ENCODE measurements at regions not wholly inside any gene's neighbourhood (a gene's known extent, or its start where the extent isn't known, plus 50 kb on each side); places are given as distances from the start of the nearest gene placed in this dataset.
A peak's percentile ranks its signal among the peaks of the same experiment; 100 is the strongest.
"Not testable (repeated sequence)": the region's sequence is repeated elsewhere in the genome, so short reads cannot be mapped to it uniquely, and the experiment has no call there.

GRCh38 chr14:104268295-104268694 lies 129.9 kb downstream of the KIF26A start:
- no peaks in the 10 kb centered on the region for H3K9me3 ChIP-seq
- intact Hi-C loops (cut with DNase I), result no loop called here
- H3K9ac ChIP-seq (ENCODE audit: low read depth in 2 of 2, low read length in 2 of 2), result no peak overlapping the region
- no peaks in the 10 kb centered on the region for H3K36me3 ChIP-seq
- no peaks in the 10 kb centered on the region for H3K27me3 ChIP-seq
- no peak for DNase-seq
- no peak for TF ChIP-seq CTCF (IDR thresholded peaks at IDR 0.05)
- no peak overlapping the region for H3K4me3 ChIP-seq
- no peak overlapping the region for H3K27ac ChIP-seq
- no peaks in the 10 kb centered on the region for H3K4me1 ChIP-seq

- intact Hi-C loops (cut with DNase I), result no loop called here
- Histone ChIP-seq H3K4me3 (no peak overlapping the region), H3K4me1 (no peaks in the 10 kb centered on the region), H3K9ac (ENCODE audit: low read depth in 2 of 2, low read length in 2 of 2) (no peak overlapping the region), H3K36me3 (no peaks in the 10 kb centered on the region), H3K9me3 (no peaks in the 10 kb centered on the region), H3K27ac (no peak overlapping the region), H3K27me3 (no peaks in the 10 kb centered on the region)
- peak; percentile 16 for DNase-seq
- no peak for TF ChIP-seq CTCF (IDR thresholded peaks at IDR 0.05)
Observed at GRCh38 chr14:104268725-104269436, 130.5 kb downstream of the KIF26A start.

- DNase-seq, result peak; percentile 15
- H3K27me3 ChIP-seq; intact Hi-C loops (cut with DNase I); H3K4me3 ChIP-seq; H3K9ac ChIP-seq (ENCODE audit: low read depth in 2 of 2, low read length in 2 of 2); H3K36me3 ChIP-seq; H3K4me1 ChIP-seq; H3K9me3 ChIP-seq; H3K27ac ChIP-seq: not testable (repeated sequence)
Observed at GRCh38 chr14:104269511-104270241, 131.3 kb downstream of the KIF26A start.

- H3K9ac ChIP-seq (ENCODE audit: low read depth in 2 of 2, low read length in 2 of 2), result no peak overlapping the region
- no peak for TF ChIP-seq CTCF (IDR thresholded peaks at IDR 0.05)
- H3K27ac ChIP-seq, result no peak overlapping the region
- no peaks in the 10 kb centered on the region for H3K4me1 ChIP-seq
- H3K36me3 ChIP-seq, result no peaks in the 10 kb centered on the region
- no peaks in the 10 kb centered on the region for H3K9me3 ChIP-seq
- intact Hi-C loops (cut with DNase I), result no loop called here
- H3K27me3 ChIP-seq, result no peaks in the 10 kb centered on the region
- no peak overlapping the region for H3K4me3 ChIP-seq
- no peak for DNase-seq
Observed at GRCh38 chr14:104271391-104271790, 133.0 kb downstream of the KIF26A start.

- peak; percentile 16 for DNase-seq
Observed at GRCh38 chr14:104274806-104275205, 136.4 kb downstream of the KIF26A start.

More at GRCh38 chr14:104274806-104275205, 136.4 kb downstream of the KIF26A start:
- intact Hi-C loops (cut with DNase I), result no loop called here
- Histone ChIP-seq H3K4me1 (no peaks in the 10 kb centered on the region), H3K9ac (ENCODE audit: low read depth in 2 of 2, low read length in 2 of 2) (no peak overlapping the region), H3K27ac (peak overlapping the region; percentile 53), H3K4me3 (no peak overlapping the region), H3K27me3 (no peaks in the 10 kb centered on the region), H3K9me3 (no peaks in the 10 kb centered on the region), H3K36me3 (no peaks in the 10 kb centered on the region)
- TF ChIP-seq CTCF (IDR thresholded peaks at IDR 0.05), result no peak
